Stimulated activated CD4-positive, alpha-beta T cell treated with anti-CD3 and anti-CD28 coated beads, Interleukin-2, amount 100 ng/mL, for 48 hours (primary cell): ENCODE measurements at regions not wholly inside any gene's neighbourhood (a gene's known extent, or its start where the extent isn't known, plus 50 kb on each side); places are given as distances from the start of the nearest gene placed in this dataset.

Experiments used
- DNase-seq, 2 donors: peaks; one replicate each; pipeline ENCODE4 v3.0.0-alpha.2; 2020

DNA sequence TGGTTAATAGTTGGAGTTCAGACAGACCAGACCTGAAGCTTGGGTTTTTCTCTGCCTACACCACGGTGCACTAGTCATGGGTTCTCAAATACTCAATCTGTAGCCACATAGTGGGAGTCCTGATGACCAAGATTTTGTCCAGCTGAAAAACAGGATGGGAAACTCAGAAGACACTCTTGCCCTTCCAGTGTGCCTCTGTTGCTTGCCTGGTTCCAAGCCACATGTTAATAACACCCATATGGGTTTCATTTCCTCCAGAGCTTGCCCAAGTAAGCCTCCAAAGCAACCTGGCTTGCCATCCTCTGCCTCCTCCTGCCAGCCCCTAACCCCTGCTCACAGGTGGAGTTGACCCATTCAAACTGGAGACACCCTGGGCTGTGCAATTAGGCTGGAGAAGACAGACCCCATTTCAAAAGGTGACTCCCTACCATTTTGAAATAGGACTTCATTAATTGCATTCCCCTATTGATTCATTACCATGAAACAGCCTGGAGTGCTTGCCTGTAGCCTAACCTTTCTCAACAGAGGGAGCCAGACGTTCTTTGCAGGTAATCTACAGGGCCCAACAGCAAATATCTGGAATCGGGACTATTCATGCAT, 108.0 kb upstream of the HABP2 start:
- DNase-seq = no peak

DNA sequence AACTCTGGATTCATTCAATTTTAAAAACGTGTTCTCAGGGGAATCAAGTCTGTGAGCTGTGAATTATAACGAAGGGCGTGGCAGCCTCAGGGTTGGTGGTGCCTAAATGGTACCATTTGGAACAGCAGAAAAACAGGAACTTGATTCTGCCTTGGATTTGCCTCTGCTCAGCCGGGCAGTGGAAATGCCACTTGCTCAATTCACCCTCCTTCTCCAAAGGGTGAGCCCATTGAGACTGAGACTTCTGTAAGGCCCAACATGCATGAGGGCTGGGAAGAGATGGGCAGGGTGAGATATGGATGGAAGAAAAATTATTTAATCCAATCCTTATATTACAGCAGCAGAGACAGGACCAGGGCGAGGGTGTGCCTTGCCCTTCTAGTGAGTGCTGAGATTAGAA, 107.1 kb upstream of the HABP2 start:
- DNase-seq = no peak

DNA sequence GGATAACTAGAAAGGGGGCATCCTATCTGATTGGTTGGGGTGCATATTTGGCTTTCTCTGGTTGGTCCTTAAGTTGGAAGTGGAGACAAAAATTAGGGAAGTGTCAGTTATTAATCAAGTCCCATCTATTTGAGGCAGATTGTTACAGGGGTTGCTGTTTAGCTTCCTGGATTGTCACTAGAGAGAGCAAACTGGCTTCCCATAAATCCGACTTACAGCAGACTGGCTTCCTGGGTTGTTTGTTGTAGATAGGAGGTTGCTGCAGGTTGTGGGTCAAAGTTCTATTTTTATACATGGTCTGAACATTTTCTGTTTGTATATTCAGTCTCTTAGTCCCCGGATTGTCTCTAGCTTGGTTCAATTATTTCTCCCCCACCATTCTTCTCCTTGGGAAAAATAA, 106.1 kb upstream of the HABP2 start:
- DNase-seq = no peak

DNA sequence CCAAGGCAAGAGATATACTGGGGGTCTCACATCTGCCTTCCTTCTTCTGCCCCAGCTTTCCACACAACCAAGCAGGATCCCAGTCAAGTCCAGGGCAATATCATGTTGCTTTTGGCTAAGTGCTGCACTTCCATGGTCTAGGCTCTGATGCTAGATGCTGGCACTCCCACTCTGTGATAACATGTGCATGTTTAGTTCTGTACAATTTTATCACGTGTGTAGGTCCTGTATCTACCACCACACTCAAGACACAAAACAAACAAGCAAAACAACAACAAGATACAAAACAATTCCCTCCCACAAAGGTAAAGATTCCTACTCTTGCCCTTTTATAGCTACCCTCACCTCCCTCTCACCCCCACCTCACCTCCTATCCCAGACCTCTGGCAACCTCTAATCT, 105.6 kb upstream of the HABP2 start:
- no peak for DNase-seq

DNA sequence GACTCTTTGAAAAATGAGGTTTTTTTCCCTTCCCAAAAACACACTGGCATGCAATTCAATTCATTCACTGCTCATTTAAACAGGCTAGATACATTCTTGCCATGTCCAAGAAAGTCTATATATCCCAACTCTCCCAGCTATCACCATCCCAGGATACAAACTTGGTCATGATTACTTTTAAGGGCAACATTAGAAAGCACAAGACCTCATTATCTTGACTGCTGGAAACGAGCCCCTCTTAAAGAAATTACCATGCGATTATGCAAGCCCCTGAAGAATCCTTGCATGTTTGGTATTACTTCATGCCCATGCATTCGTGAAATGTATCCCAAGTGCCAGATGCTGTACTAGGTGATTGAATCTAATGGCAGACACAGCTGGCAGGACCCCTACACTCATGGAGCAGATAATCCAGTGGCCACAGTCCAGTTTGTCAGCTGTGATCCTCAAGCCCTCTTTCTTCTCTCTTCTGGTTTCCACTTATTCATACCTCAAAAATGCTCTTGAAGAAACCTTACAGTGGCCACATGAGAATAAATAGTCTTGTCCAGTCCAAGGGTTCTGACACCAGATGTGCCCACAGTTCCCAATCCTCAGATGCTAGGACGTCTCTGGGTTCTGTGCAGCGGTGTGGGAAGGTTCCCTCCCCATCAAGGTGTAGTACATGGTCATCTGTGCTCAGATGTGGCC, 103.7 kb upstream of the HABP2 start:
- no peak for DNase-seq

DNA sequence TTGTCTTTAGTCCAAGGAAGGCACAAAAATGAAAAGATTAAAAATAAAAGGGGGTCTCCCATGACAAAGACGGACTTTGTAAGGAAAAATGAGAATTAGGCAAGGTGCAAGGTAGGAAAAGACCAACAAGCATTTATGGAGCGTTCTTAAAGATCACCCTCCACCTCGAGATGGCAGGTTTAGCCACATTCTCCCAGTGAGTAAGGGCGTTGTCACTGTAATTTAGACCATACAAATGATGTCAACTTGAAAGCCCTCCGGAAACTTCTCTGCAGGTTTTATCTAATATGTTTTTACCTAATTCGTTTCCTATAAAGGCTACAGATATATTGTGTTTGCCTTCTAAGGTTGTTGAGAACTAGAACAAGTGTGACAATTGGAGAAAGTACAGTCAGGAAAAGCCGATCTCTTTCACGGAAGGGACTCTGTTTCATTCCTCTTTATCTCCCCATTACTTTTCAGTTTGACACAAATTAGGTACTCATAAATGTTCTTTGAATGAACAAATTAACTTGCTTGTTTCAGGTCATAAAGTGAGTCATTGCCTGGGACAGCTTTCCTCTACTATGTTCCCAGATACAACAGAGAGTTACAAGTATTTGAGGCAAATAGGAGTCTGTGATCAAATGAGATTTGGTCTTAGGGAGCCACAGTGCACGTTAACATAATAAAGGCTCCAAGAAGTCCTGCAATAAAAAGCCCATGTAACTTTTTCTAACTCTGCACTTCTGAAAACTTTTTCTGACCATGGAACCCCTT, 102.6 kb upstream of the HABP2 start:
- DNase-seq = no peak

DNA sequence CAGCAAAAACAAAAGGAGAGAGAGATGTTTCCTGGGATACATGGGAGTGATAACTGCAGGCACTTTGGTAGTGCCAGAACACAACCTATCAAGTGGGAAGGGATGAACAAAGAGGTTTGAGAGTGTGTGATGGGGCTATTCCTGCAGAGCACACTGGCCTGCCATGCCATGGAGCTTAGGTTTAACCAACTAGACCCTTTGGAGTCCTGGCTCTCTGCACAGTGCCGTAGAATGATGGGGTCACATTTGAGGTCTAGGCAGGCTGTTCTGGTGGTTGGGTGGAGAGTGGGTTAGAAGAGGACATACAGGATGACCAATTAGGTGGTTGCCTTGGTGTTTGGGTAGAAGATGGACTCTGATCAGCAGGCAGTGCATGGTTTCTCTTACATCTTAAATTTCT, 101.9 kb upstream of the HABP2 start:
- DNase-seq = no peak

DNA sequence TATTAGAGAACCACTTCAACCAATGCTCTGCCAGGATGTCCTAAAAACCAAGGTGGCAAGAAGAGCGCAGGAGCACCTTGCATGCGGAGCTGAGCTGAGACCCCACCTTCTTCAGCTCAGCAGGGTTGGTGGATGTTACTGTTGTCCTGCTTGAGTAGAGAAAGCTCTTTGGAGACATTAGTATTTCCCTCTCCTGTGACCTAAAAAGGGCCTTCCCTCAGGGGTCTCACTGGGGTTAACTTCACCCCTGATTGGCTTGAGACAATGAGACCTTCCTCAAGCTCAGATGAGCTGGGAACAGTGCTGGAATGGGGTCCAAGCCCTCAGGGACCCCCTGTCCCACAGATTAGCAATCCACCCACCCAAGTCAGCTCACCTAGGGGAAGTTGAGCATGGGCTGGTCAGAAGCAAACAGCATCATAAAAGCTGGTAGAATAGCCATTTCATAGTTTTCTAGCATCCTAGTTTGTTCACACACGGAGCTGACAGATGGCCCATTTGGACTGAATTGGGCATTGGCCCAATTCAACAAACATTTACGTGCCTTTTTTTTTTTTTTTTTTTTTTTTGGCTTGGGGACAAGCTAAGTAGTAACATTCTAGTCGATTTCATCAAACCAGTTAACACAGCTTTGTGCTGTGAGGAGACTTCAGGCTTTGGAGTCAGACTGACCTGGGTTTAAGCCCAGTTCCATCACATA, 100.6 kb upstream of the HABP2 start:
- DNase-seq = no peak

DNA sequence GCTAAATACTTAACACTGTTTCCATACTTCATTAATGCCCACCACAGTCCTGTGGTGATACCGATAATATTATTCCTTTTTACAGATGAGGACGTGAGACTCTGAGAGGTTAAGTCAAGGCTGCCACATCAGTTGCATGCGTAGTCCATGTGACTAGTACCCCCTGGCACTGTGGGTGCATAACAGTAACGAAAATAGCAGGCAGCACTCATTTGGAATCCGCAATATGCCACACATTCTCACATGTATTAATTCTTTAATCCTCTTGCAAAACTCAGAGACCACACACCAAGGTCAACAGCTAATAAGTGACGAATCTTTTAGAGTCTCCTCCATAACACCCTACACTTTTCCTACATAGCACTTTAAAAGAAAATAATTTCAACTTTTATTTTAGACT, 99.5 kb upstream of the HABP2 start:
- DNase-seq = no peak

DNA sequence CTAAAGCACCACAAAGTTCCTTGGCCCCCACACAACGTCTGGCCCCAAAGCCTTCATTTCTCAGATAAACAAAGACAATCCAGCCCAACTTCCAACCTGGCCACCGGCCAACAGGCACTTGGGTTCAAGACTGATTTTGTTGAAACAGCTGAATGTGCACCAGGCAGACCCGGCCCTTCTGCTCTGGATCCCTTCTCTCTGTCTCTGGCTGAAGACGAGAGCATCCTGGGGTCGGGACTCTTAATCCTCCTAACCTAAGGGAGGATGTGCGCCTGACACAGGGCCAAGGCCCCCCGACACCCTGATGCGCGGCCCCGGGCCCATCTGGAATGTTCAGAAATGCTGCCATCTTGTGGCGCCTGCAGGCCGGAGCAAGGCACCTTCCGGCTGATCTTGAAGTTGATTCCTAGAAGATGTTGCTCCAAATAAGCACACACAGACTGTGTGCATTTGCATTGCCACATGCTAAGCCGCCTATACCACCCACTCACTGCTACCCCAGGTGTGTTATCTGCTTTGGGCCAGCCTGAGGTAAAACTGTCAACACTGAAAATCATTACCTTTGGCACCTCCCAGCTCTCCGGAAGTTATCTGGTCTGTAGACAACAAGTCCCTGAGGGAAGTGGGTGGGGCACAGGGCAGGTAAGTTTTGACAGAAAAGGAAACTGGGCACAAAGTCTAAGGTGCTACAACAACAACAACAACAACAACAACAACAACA, 98.4 kb upstream of the HABP2 start:
- DNase-seq = peak; percentile 6 to 7

DNA sequence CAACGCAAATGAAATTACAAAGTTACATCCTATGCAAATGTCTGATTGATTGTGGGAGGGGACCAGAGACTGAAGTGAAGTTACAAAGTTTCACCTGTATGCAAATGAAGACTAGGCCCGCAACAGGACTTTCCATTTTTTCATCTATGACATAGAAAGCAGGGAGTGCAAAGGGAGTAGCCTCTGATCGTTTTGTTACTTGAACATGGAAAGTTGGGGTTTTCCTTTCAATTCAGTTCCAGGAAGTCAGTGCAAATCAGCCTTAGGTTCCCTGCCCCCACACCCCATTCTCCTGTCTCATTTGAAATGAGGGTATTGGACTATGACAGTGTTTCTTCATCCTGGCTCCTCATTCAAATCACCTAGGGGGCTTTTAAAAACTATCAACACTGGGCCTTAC, 96.9 kb upstream of the HABP2 start:
- no peak for DNase-seq

DNA sequence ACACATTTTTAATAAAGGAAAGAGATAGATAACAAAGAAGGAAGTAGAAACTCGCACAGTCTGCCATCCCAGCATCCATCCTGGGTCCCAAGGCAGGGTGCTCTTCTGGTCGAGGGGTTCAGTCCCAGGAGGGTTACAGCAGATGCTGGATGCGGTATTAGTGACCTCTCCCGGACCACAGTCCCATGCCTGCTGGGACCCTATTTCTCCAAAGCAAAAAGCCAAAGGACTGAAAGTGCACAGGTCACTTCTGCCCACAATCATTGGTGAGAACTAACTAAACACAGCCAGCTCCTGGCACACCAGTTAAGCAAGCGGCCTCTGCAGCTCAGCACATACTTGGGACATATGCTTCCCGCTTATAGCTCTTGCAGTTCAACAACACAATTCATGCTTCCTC, 96.1 kb upstream of the HABP2 start:
- no peak for DNase-seq

DNA sequence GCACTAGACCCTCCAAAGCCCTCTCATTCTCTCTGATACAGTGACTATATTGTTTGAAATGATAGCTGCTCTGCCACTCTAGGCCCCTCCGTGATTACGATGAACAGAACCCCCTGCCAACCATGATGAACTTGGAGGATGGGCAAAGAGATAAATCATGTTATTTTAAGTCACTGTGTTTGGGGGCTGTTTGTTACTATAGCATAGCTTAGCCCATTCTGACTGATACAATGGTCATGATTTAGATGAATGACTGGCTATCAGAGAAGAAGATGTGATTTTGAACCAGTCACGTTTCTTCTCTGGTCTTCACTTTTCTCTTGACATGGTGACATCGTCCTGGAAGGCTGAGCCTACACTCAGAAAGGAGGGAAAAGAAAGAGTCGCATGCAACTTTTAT, 95.4 kb upstream of the HABP2 start:
- DNase-seq = no peak

DNA sequence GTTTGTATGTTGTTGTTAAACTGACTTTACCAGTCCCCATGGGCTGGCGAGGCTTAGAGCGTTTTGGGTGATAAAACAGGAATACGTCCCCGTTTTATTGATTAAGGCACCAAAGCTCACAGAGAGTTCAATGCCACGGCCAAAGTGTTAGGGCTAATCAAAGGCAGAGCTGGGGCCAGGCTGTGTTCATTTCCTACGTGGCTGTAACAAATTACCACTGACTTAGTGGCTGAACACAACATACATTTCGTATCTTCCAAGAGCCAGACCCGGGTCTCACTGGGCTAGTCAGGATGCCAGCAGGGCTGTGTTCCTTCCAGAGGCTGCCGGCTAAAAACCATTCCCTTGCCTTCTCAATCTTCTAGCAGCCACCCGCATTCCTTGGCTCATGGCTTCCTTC, 94.4 kb upstream of the HABP2 start:
- DNase-seq = no peak

DNA sequence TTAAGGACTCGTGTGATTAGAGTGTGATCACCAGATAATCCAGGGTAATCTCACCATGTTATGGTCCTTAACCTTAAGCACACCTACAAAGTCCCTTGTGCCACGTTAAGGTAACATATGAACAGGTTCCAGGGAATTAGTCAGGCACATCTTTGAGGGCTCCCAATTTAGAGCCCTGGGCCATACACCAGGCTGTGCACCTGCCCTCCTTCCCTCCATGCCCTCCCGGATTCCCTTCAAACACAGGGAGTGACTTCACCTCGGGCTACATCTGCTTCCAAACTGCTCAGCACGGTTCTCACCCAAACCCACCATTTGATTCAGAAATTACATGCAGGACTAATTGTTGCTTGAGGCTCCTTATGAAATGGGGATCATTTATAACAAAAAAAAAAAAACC, 93.9 kb upstream of the HABP2 start:
- DNase-seq = no peak

DNA sequence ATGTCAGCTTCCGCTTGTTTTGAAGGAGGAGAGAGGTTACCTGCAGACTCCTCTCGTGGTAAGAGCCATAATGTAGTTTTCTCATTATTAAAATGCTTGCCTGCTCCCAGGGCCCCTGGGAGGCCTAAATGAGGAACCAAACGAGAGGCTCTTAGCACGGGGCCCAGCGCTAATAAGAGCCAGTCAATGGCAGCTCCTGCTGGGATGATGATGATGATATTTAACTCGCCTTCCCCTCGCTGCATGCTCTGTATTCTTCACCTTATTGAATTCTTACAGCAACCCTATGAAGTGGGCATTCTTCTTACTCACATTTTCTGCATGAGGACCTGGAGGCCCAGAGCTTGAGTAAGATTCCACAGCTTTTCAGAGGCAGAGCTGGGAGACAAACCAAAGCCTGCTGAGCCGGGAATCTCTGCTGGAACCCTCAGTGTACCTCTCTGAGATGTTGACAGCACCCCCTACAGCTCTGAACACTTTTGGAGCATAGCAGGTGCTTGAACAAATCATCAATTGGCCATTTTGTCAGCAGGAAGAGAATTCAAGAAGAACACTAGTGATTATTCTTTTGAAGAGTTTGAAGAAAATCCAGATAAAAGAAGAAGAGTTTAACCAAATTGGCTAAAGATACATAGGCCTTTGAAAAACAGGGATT, 93.1 kb upstream of the HABP2 start:
- no peak for DNase-seq

DNA sequence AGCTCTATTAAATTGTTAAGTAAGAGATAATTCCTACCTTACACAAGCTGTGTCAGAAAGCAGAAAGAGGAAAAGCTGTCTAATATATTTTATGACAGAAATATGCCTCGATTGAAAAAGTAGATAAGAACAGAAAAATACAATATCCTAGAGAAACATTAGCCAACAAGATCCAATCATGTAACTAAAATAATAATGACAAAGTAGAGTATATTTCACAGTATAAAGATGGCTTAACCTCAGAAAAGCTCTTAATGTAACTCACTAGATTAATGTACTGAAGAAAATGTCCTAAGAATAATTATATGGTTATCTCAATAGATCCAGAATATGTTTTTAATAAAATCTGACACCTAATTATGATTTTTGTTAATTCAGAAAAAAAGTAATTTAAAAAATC, 89.8 kb upstream of the HABP2 start:
- no peak for DNase-seq

DNA sequence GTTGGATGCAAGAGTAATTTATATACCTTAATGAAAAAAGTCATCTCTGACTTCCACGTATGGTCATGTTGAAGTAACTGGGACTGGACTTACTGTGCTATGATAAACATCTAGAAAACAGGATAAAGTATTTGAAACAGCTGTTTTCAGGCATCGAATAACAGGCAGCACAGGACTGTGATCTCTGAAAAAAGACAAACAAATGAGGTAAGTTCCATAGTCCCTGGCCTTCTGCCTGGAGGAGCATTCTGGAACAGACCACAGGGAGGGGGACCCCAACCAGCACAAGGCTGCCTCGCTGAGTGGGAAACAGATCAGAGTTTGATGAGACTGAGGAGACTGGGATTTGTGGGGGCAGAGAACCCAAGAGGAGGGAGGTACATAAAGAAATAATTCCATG, 89.1 kb upstream of the HABP2 start:
- no peak for DNase-seq

DNA sequence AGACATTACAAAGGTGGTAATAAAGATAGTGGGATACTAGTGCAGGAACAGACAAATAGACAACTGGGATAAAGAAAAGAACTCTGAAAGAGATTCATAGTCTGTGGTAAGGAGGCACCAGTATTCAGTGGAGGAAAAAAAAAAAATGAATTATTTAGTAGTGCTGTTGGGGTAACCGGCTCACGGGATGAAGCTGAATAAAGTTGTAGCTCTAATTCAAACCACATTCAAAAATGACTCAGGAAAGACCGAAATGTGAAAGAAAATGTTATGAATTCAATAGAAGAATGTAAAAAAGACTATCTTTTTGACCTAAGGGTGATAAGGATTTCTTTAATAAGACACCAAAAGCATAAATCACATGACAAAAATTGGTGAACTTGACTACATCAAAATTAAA, 83.1 kb upstream of the HABP2 start:
- DNase-seq = no peak

DNA sequence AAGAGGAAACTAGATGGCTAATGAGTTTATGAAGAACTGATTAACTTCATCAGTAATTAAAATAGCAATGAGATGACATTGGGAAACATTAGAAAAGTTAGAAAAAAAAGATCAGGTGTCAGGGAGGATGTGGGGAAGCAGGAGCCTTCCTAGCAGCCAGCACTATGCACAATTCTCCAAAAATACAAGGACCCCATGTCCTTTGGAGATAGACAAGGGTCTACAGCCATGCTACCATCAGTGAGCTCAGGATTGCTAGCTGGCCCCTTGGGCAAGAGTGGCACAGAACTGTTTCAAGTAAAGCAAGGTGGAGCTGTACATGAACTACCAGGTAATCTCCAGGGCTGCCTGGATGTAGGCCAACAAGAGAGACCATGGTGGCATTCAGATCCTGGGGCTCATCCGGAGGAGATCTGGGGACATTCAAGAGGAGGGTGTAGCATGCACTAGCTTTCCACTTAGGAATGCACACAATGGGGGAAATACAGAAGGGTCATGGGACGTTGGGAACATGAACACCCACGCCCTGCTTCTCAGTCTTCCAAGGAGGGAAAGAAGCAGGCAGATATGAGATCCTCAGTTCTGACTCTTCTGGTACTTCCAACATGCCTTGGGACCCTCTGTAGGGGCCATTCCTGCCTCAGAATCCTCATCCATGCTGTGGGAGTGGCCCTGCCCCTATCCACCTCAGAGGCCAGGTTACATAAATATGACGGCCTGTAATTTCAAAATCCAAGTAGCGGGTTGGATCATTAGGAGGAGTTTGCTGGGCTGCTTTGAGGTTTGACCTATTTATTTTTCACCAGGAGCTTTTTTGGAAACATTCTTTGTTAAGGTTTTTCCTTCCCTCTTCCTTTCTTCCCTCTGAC, 82.2 kb upstream of the HABP2 start:
- DNase-seq = no peak

DNA sequence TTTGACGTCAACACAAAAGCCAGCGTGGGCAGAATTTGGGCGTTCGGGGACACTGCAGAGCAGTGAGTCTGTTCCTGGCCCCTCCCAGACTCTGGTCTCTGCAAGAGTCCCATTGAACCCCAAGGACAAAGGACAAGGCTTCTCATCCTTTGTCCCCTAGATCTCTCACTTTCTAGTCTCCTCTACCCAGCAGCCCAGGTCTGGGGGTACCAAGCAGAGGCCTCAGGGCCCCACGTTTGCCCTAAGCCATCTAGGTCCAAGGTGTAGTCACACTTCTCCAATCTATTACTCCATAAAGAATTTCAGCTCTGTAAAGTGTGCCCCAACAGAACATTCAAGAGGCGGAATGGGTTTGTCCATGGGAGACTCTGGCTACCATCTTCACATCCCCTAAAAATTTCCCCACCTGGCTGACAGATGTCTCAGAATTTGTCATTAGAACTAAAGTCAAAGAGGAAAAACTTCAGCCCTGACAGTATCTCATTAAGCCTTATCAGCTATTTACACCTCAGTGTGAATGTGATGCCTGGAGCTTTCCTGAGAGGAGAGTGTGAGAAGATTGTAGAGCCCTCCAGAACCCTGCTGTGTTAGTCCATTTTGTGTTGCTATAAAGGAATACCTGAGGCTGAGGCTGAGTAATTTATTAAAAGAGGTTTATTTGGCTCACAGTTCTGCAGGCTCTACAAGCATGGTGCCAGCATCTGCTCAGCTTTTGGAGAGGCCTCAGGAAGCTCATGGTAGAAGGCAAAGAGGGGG, 81.4 kb upstream of the HABP2 start:
- DNase-seq = no peak
